ENCODE measurements at regions not wholly inside any gene's neighbourhood (a gene's known extent, or its start where the extent isn't known, plus 50 kb on each side); places are given as distances from the start of the nearest gene placed in this dataset.

DNA sequence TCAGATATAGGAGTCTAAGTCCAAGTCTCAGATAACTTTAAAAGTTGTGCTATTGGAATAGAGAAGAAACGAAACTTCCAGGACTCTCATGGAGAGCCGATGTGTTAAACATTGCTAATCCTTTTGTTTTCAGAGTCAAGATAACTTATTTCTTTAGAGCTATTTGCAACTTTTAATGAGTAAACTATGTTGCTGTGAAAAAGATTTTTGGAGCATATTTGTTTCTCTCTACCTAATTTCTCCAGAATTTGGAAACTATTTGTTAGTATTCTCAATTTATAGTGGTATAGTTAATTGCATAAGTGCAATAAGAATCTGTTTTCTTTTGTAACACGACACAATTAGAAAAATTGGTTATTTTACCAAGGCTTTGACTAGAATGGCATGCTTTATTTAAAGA, 588.9 kb downstream of the NTRK3 start (continued):
- TF ChIP-seq, protein P1, sequence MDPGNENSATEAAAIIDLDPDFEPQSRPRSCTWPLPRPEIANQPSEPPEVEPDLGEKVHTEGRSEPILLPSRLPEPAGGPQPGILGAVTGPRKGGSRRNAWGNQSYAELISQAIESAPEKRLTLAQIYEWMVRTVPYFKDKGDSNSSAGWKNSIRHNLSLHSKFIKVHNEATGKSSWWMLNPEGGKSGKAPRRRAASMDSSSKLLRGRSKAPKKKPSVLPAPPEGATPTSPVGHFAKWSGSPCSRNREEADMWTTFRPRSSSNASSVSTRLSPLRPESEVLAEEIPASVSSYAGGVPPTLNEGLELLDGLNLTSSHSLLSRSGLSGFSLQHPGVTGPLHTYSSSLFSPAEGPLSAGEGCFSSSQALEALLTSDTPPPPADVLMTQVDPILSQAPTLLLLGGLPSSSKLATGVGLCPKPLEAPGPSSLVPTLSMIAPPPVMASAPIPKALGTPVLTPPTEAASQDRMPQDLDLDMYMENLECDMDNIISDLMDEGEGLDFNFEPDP (CRISPR knock-in tag; conservative IDR thresholded peaks at IDR 0.05), result no peak
- no peak for TF ChIP-seq ZNF761 (CRISPR knock-in tag; conservative IDR thresholded peaks at IDR 0.05)
- no peak for TF ChIP-seq ZKSCAN5 (CRISPR knock-in tag; IDR thresholded peaks at IDR 0.05)

DNA sequence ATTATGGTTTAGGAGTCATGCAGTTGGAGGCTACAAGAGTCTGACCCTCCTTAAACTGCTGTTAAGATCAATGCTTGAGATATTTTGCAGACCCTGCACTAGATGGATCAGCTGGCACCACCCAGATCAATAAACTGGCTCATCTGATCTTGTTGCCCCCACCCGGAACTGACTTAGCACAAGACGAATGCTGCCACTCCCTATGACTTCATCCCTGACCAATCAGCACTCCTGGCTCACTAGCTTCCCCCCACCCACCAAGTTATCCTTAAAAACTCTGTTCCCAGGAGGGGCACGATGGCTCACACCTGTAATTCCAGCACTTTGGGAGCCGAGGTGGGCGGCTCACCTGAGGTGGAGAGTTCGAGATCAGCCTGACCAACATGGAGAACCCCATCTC, 594.0 kb downstream of the NTRK3 start:
- Histone ChIP-seq H3K27me3 (ENCODE audit: control insufficient read depth in 1 of 2, insufficient read depth in 2 of 2, low read length in 2 of 2) (no peaks in the 10 kb centered on the region; a peak in 1 of 5 replicates), H3K36me3 (replicated peaks in 1 of 2; ENCODE audit: control insufficient read depth in 1 of 2, insufficient read depth in 2 of 2, low read length in 2 of 2) (no peaks in the 10 kb centered on the region), H3K4me3 (replicated peaks in 1 of 3; ENCODE audit: insufficient read depth in 1 of 3, low read depth in 2 of 3, low read length in 3 of 3) (no peak overlapping the region), H3K9me3 (ENCODE audit: low read length) (peaks cover 70% of the 10 kb centered on the region), H3K27ac (ENCODE audit: extremely low read length, insufficient read depth, low read length) (no peak overlapping the region), H2AFZ (ENCODE audit: low read length) (no peak overlapping the region), H3K4me1 (ENCODE audit: insufficient read depth, low read length) (no peaks in the 10 kb centered on the region), H3K79me2 (ENCODE audit: insufficient read depth, low read length) (no peaks in the 10 kb centered on the region), H3K4me2 (ENCODE audit: low read depth, low read length) (no peak overlapping the region), H3K9ac (ENCODE audit: insufficient read depth, low read depth, low read length) (no peak overlapping the region), H4K20me1 (ENCODE audit: insufficient read depth, low read length) (no peaks in the 10 kb centered on the region)
- in situ Hi-C loops (cut with HindIII; ENCODE audit: extremely low pct_ligation_motif_present, low pct_unique_long_range_greater_than_20kb) (no loop called here), intact Hi-C loops (cut with micrococcal nuclease; ENCODE audit: unreplicated experiment) (no loop called here)
- ChIA-PET CTCF (ENCODE audit: low intra/inter-chr PET ratio, low total read pairs) (no interaction called here), POLR2A (no interaction called here)
- TF ChIP-seq EHMT2 (IDR thresholded peaks at IDR 0.05; ENCODE audit: borderline replicate concordance, low read depth, low read length), result no peak
- ATAC-seq, result no peak
- 1% methylated on average over 6 of the region's 6 CpGs for WGBS (ENCODE audit: low lambda C conversion rate)
- no peak for DNase-seq (ENCODE audit: low spot score)
- no TSS peak for BruUV-seq (replicated peaks)
- no peak for FAIRE-seq

DNA sequence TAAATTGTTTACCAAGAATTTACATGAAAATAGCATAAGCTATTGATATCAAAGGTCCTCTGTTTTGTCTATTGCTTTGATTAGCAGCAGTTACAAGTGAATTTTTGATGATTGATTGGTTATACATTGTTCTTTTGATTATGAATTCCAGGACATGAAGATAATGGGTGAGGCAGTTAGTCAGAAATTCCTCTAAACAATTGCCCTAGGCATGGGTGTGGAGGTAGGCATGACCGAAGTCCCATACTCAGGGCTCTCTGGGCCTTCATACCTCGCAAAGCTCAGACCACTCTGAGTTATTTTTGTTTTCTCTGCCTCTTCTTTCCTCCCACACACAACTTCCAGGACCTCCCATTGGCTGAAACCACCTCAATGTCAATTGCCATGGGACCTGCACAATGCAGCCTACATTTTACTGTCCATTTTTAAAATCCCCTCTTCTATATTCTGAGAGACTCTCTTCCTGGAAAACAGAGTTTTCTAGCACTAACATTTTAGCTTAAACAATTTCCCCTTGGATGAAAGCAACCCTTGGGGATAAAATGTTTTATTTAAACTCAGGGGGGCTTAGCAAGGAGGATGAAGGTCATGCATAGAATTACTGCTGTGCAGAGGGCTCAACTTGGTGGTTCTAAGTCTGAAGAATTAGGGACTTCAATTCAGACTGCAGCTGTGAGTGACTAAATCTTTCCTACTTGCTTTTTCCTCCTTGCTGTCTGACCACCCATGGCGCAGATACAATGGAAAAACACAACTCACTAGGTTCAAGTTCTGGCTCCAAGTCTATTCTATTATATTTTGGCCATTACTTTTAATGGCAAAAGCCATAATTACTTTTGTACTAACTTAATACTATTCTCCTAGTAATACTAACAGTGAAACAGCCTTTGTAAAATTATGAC, 594.8 kb downstream of the NTRK3 start:
- in situ Hi-C loops (cut with HindIII; ENCODE audit: extremely low pct_ligation_motif_present, low pct_unique_long_range_greater_than_20kb), result no loop called here
- ATAC-seq (no peak), DNase-seq (ENCODE audit: low spot score) (no peak), FAIRE-seq (no peak)
- Histone ChIP-seq H3K79me2 (ENCODE audit: insufficient read depth, low read length) (no peaks in the 10 kb centered on the region), H3K4me1 (ENCODE audit: insufficient read depth, low read length) (no peaks in the 10 kb centered on the region), H3K27ac (ENCODE audit: extremely low read length, insufficient read depth, low read length) (no peak overlapping the region), H3K4me3 (replicated peaks in 1 of 3; ENCODE audit: insufficient read depth in 1 of 3, low read depth in 2 of 3, low read length in 3 of 3) (no peak overlapping the region), H2AFZ (ENCODE audit: low read length) (no peak overlapping the region), H3K4me2 (ENCODE audit: low read depth, low read length) (no peak overlapping the region), H3K36me3 (replicated peaks in 1 of 2; ENCODE audit: control insufficient read depth in 1 of 2, insufficient read depth in 2 of 2, low read length in 2 of 2) (no peaks in the 10 kb centered on the region), H3K27me3 (ENCODE audit: control insufficient read depth in 1 of 2, insufficient read depth in 2 of 2, low read length in 2 of 2) (no peaks in the 10 kb centered on the region; a peak in 1 of 5 replicates), H3K9me3 (ENCODE audit: low read length) (peaks cover 70% of the 10 kb centered on the region), H3K9ac (ENCODE audit: insufficient read depth, low read depth, low read length) (no peak overlapping the region), H4K20me1 (ENCODE audit: insufficient read depth, low read length) (no peaks in the 10 kb centered on the region)
- ChIA-PET CTCF (ENCODE audit: low intra/inter-chr PET ratio, low total read pairs) (no interaction called here), POLR2A (no interaction called here)
- BruUV-seq (replicated peaks), result no TSS peak
- intact Hi-C loops (cut with micrococcal nuclease; ENCODE audit: unreplicated experiment), result no loop called here
- WGBS (ENCODE audit: low lambda C conversion rate), result 0% methylated on average over 3 of the region's 3 CpGs
- TF ChIP-seq ZNF263 (CRISPR knock-in tag; IDR thresholded peaks at IDR 0.05) (no peak), ZNF841 (CRISPR knock-in tag; IDR thresholded peaks at IDR 0.05; ENCODE audit: borderline replicate concordance) (no peak), ZNF550 (CRISPR knock-in tag; IDR thresholded peaks at IDR 0.05; ENCODE audit: borderline replicate concordance) (no peak)
- TF ChIP-seq, protein P2, sequence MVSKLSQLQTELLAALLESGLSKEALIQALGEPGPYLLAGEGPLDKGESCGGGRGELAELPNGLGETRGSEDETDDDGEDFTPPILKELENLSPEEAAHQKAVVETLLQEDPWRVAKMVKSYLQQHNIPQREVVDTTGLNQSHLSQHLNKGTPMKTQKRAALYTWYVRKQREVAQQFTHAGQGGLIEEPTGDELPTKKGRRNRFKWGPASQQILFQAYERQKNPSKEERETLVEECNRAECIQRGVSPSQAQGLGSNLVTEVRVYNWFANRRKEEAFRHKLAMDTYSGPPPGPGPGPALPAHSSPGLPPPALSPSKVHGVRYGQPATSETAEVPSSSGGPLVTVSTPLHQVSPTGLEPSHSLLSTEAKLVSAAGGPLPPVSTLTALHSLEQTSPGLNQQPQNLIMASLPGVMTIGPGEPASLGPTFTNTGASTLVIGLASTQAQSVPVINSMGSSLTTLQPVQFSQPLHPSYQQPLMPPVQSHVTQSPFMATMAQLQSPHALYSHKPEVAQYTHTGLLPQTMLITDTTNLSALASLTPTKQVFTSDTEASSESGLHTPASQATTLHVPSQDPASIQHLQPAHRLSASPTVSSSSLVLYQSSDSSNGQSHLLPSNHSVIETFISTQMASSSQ (IDR thresholded peaks at IDR 0.05; ENCODE audit: low read depth), result no peak
- TF ChIP-seq, protein P2 (CRISPR knock-in tag; IDR thresholded peaks at IDR 0.05; ENCODE audit: borderline replicate concordance), result no peak

Data from HepG2 (cell line).